HG03439 (cell line): ENCODE measurements at regions not wholly inside any gene's neighbourhood (a gene's known extent, or its start where the extent isn't known, plus 50 kb on each side); places are given as distances from the start of the nearest gene placed in this dataset.

ENCODE experiments used
- ATAC-seq: cut with Tn5 transposase; IDR thresholded peaks from one replicate; pipeline ENCODE4 v1.9.1; 2021; ENCODE audit warnings: mild to moderate bottlenecking, moderate library complexity; ENCODE audit not compliant: unreplicated experiment

DNA sequence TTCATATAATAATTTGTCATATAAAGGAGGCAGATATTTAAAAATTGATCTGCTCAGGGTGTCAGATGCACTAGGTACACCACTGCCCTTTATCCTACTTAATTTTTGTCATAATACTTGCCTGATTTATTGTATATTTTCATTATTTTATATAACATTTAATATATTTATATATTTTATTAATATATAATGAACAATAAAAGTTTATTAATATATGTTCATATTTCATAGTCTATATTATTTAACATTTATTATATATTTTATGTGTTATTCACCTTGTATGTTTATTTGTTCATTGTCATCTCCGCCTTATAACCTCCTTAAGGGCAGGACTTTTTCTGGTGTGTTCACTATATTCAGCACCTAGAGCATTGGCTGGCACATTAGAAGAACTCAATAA lies 232.4 kb upstream of the AMIGO2 start:
- ATAC-seq: no peak

DNA sequence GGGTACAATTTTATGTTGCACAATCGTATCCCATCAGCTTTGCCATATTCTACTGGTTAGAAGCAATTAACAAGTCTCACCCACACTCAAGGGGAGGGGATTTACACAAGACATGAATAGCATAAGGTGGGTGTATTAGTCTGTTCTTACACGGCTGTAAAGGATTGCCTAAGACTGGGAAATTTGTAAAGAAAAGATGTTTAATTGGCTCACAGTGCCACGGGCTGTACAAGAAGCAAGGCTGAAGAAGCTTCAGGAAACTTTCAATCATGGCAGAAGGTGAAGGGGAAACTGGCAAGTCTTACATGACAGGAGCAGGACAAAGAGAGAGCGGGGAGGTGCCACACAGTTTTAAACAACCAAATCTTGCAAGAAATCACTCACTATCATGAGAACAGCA lies 231.8 kb upstream of the AMIGO2 start:
- ATAC-seq: no peak

DNA sequence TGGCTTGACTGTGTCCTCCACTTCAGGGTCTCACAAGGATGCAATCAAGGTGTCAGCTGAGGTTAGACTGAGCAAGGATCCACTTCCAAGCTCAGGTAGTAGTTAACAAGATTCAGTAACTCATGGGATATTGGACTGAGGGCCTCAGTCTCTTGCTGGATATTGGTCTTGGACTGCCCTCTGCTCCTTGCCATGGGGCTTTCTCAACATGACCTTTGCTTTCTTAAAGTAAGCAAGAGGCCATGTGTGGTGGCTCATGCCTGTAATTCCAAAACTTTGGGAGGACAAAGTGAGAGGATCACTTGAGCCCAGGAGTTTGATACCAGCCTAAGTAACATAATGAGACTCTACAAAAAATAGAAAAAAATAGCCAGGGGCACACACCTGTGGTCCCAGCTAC lies 231.3 kb upstream of the AMIGO2 start:
- no peak for ATAC-seq

DNA sequence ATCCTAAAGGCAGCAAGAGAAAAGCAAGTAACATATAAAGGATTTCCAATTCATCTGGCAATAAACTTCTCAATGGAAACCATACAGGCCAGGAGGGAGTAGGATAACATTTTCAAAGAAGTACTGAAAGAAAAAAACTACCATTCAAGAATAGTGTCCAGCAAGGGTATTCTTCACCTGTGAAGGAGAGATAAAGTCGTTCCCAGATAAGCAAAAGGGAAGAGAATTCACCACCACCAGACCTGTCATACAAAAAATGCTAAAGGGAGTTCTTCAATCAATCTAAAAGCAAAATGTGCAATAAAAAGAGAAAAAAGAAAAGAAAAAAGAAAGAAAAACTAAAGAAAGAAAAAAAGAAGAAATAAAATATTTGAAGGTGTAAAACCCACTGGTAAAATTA lies 228.9 kb upstream of the AMIGO2 start:
- ATAC-seq: no peak

DNA sequence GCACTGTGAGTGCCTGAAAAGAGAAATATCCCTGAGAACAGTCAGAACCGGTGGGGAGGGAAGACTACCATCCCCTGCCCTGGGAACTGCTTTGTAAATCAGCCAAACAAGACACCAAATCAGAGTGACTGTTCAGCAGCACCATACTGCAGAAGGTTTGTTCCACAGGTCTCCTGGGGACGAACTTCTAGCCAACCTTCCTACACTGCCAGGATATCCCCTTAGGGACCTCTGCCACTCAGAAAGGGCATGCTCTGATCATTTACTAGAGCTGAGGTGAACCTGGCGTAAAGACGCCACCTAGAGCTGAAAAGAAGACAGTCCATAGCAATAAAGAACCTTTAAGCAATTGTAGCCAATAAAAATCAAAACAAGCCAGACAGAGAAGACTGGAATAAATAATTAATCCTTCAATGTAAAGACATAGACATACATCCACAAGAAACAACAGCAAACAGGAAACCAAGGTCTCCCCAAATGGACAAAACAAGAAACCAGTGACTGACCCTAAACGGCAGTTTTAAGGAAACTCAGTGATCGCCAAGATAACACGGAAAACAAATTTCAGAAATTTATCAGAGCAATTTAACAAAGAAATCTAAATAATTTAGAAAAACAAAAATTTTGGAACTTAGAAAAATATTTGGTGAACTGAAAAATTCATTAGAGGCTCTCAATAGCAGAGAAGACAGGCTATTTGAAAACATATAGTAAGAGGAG lies 228.1 kb upstream of the AMIGO2 start:
- ATAC-seq: peak; percentile 79

DNA sequence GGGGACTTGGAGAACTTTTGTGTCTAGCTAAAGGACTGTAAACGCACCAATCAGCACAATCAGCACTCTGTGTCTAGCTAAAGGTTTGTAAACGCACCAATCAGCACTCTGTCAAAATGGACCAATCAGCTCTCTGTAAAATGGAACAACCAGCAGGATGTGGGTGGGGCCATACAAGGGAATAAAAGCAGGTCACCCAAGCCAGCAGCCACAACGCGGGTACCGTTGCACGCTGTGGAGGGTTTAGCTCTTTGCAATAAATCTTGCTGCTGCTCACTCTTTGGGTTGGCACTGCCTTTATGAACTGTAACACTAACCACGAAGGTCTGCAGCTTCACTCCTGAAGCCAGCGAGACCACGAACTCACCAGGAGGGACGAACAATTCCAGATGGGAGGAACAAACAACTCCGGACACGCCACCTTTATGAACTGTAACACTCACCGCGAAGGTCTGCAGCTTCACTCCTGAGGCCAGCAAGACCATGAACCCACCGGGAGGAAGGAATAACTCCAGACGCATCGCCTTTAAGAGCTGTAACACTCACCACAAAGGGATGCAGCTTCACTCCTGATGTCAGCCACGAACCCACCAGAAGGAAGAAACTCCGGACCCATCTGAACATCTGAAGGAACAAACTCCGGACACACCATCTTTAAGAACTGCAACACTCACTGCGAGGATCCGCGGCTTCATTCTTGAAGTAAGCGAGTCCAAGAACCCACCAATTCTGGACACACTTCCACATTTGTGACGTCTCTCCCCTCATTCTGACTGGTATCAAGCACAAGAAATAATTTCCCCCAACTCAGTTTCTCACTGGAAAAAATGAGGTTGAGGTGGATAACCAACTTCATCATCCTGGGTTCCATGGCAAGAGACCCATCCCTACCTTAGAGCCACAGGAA lies 227.3 kb upstream of the AMIGO2 start:
- ATAC-seq: peak; percentile 6

DNA sequence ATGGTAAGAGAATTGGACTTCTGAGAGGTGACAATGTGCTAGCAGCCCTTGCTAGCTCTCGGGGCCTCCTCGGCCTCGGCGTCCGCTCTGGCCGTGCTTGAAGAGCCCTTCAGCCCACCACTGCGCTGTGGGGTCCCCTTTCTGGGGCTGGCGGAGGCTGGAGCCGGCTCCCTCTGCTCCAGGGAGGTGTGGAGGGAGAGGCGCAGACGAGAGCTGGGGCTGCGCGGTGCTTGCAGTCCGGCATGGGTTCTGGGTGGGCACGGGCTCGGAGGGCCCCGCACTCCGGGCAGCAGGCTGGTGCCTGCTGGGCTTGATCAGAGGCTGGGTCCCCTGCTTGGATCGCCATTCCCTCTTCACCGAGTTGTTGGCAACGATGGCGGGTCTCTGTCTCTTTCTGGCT lies 226.4 kb upstream of the AMIGO2 start:
- ATAC-seq: no peak

DNA sequence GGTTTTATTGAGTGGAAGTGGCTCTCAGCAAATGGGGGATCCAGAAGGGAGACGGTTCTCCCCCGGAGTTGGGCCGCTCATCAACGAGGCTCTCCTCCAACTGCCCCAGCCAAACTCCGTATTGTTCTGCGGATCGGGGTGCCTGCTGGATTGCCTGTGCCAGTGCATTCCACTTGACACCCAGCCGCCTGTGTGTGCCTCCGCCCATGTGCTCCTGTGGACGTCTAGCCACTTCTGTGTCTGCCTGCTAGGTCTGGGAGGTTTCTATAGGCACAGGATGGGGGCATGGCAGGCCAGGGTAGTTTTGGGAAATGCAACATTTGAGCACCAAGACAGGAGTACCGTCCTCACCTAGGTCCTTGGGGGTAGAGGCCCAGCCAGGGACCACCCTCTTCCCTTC lies 225.7 kb upstream of the AMIGO2 start:
- ATAC-seq: no peak

DNA sequence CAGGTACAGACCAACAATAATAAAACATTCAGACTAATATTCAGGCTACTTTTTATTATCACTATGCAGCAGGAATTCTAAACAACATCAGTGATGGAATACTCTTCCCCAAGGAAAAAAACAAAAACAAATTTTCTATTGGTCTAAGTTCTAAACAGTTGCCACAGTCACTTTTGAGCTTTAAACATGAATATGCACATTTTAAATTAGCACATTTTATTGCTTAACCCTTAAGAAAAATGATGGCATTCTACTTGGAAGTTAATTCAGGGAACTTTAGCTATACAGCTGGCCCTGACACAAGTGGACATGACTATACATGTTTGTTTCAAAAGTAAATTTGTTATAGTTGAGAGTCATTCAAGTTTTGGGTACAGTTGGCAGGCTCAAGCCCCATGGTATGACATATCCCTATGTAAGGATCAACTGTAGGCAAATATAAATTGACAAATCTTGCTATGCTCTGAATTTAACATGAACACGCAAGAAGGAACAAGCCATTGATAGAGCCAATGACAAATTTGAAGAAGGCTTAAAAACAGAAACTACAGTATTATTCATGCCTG lies 224.3 kb upstream of the AMIGO2 start:
- ATAC-seq: no peak

DNA sequence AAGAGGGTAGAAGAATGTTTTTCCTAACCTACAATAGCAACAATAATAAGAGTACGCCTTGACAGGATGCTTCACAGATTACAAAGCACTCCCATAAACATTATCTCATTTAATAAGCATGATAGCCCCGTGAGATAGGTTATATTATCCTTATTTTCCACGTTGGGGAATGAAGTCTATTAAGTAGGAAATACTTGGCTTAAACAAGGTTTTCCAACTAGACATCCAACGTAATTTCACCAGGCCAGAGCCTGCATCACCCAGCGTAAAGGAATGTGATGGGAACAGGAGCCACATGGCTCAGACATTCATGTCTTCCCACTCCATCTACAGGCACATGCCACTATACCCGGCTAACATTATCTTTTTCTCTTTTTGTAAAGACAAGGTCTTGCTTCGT lies 223.4 kb upstream of the AMIGO2 start:
- ATAC-seq: no peak

DNA sequence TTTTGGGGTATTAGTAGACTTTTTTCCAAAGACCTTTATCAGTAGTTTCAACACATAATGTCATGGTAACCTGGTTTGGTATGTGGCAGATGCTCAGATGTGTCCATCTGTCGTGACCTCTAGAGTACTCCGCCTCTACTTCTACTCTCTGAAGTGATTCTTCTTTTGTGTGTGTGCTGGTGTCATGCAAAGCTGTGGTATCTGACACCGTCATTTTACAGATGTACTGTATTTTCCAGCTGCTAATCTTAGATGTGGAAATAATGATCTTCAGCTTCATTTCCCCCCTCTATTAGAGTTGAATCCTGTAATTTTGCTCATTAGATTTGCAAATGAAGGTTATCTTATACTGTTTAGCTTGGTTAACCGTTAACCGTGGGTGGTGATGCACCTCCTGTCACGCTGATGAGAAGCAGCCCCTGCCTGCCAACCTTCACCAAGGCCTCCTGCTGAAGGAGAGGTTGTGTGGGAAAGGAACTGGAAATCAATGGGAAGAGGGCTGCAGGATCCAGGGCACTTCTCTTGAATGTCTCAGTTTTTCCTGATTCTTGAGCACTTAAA lies 222.4 kb upstream of the AMIGO2 start:
- peak; percentile 78 for ATAC-seq

DNA sequence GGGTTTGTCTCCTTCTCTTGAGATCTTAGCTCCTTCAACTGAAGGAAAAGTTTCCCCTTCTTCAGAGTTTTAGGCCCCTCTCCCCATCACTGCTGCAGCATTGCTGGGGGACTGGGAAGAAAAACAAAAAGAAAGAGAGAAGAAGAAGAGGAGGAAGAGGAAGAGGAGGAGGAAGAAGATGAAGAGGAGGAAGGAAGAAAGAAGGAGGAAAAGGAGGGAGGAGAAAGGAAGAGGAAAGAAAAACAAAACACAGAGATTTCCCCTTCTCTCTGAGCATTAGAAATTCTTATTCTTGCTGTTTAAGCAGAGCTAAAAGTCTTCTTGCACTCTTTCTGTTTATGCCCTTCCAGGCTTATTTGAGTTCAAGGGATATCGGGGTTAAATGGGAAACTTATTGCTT lies 219.8 kb upstream of the AMIGO2 start:
- ATAC-seq: no peak

DNA sequence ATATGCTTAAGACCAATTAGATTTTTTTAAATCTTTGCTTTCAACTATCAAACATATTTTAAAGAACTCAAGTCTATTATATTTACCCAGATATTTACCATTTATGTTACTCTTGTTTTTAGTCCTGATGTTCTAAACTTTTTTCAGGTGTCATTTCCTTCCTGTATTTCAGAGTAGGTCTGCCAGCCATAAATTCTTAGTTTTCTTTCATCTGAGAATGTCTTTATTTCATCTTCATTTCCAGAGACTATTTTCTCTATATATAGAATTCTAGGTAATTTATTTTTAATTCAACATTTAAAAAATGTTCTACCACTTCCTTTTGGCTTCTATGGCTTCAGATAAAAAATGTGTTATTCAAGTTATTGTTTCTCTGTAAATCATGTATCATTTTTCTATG lies 218.2 kb upstream of the AMIGO2 start:
- ATAC-seq: no peak

DNA sequence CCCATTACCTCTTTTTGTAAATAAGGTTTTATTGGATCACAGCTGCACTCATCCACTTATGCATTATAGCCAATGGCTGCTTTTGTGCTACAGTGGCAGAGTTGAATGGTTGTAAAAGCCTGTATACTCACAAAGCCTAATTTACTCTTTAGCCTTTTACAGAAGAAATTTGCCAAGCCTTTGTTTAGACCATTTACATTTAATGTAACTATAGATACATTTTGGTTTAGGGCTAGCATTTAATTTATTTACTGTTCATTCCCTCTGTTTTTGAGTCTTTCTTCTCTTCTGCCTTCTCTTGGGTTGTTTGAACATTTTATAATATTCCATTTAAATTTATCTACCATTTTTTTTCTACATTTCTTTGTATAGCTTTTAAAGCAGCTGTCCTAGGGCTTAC lies 217.1 kb upstream of the AMIGO2 start:
- ATAC-seq: no peak

DNA sequence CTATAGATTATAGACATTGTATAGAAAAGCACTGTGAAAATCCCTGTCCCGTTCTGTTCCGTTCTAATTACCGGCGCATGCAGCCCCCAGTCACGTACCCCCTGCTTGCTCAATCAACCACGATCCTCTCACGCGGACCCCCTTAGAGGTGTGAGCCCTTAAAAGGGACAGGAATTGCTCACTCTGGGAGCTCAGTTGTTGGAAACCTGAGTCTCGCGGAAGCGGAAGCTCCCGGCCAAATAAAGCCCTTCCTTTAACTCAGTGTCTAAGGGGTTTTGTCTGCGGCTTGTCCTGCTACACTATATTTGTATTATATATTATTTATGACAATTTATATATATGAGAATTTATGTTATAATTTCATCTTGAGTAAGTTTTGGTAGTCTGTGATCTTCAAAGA lies 213.6 kb upstream of the AMIGO2 start:
- no peak for ATAC-seq

DNA sequence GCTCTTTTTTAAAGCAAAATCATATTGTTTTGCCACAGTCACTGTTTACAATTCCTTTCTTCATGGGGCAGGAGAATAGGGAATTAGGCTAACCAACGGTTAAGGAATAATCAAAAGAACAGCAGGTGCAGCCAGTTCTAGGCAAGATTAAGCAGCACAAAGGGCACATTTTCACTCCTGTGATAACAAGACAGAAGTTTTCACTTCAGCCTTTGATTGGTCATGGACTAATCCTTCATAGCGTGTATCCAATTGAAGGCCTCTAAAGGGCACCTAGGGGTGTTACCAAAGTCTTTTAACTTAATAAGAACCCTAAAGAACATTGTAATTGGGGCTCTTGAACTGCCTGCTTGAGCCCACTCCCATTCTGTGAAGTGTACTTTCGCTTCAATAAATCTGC lies 206.9 kb upstream of the AMIGO2 start:
- no peak for ATAC-seq
